ENCODE measurements at regions not wholly inside any gene's neighbourhood (a gene's known extent, or its start where the extent isn't known, plus 50 kb on each side); places are given as distances from the start of the nearest gene placed in this dataset.

GRCh38 chr5:152674403-152674802 is 269.3 kb upstream of the NMUR2 start:
- Histone ChIP-seq H3K27me3 (ENCODE audit: insufficient read depth, low read length) (no peaks in the 10 kb centered on the region), H3K4me3 (replicated peaks in 1 of 2; ENCODE audit: low read depth in 1 of 2, low read length in 2 of 2) (no peak overlapping the region), H3K79me2 (ENCODE audit: insufficient read depth, low read length) (no peaks in the 10 kb centered on the region), H3K9me2 (ENCODE audit: insufficient read depth) (no peaks in the 10 kb centered on the region), H3K4me1 (ENCODE audit: control insufficient read depth in 1 of 2, insufficient read depth in 2 of 2, low read length in 2 of 2) (no peaks in the 10 kb centered on the region), H2AFZ (ENCODE audit: low read depth, low read length, poor library complexity, severe bottlenecking) (no peak overlapping the region), H3K4me2 (ENCODE audit: low read length) (no peak overlapping the region), H4K20me1 (ENCODE audit: insufficient read depth) (no peaks in the 10 kb centered on the region), H3K36me3 (ENCODE audit: control insufficient read depth in 1 of 2, insufficient read depth in 2 of 2, low read length in 2 of 2) (no peaks in the 10 kb centered on the region), H3K9ac (ENCODE audit: low read length) (no peak overlapping the region), H3K9me3 (ENCODE audit: control insufficient read depth in 1 of 2, insufficient read depth in 1 of 2, low read depth in 1 of 2, low read length in 2 of 2) (no peaks in the 10 kb centered on the region; a peak in 1 of 4 replicates), H3K27ac (ENCODE audit: low read depth, low read length) (no peak overlapping the region)
- BruUV-seq (replicated peaks), result no TSS peak
- POLR2A ChIA-PET, result no interaction called here
- intact Hi-C loops (cut with micrococcal nuclease), result no loop called here
- no peak for DNase-seq (ENCODE audit: low read depth, low spot score)
- TF ChIP-seq EZH2 (IDR thresholded peaks at IDR 0.05), result no peak
- TF ChIP-seq SP1 (IDR thresholded peaks at IDR 0.05; ENCODE audit: low read depth), result no peak
- no peak for TF ChIP-seq TCF7L2 (IDR thresholded peaks at IDR 0.05; ENCODE audit: borderline replicate concordance, extremely low read depth, insufficient read depth, insufficient read length)
- TF ChIP-seq ELF1 (IDR thresholded peaks at IDR 0.05; ENCODE audit: borderline replicate concordance, low read depth), result no peak
- no peak for TF ChIP-seq FOSL1 (IDR thresholded peaks at IDR 0.05; ENCODE audit: low read depth)
- no peak for TF ChIP-seq EGR1 (IDR thresholded peaks at IDR 0.05; ENCODE audit: low read depth)
- TF ChIP-seq ATF3 (IDR thresholded peaks at IDR 0.05), result no peak
- no peak for TF ChIP-seq SIN3A (IDR thresholded peaks at IDR 0.05; ENCODE audit: low read depth)
- no peak for TF ChIP-seq SRF (IDR thresholded peaks at IDR 0.05; ENCODE audit: low read depth)
- TF ChIP-seq JUND (IDR thresholded peaks at IDR 0.05), result no peak
- no peak for TF ChIP-seq POLR2AphosphoS5 (IDR thresholded peaks at IDR 0.05; ENCODE audit: low read depth, low read length)
- TF ChIP-seq RAD21 (IDR thresholded peaks at IDR 0.05; ENCODE audit: low read depth), result no peak
- no peak for TF ChIP-seq CBX3 (IDR thresholded peaks at IDR 0.05; ENCODE audit: low read depth)
- CTCF ChIA-PET, result no interaction called here
- RAD21 ChIA-PET (ENCODE audit: low non-redundant PET in 1 of 2, low total read pairs in 2 of 2, uncharacterized antibody in 2 of 2, unreplicated experiment in 2 of 2), result no interaction called here
- ATAC-seq, result no peak

DNA sequence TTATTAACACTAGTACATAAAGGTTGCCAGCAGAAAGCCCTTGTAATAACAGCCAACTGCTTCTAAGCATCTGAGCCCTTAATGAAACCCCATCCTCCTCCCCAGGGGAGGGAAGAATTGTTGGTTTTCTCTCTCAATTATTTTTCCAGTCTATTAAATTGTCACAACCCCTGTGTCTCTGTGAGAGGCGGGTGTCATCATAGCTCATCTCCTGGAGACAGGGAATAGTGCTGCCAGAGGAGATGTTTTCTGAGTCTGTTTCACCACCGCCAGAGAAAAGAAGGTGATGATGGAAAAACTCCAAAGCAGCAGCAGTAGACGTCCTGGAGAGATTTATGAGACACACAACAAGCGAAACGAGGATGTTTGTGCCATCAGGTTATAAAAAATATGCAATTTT is 271.1 kb upstream of the NMUR2 start:
- Histone ChIP-seq H3K4me1 (ENCODE audit: control insufficient read depth in 1 of 2, insufficient read depth in 2 of 2, low read length in 2 of 2) (no peaks in the 10 kb centered on the region), H3K9me3 (ENCODE audit: control insufficient read depth in 1 of 2, insufficient read depth in 1 of 2, low read depth in 1 of 2, low read length in 2 of 2) (peaks cover 0 to 5% of the 10 kb centered on the region in 2 experiments; a peak in 1 of 4 replicates), H3K36me3 (ENCODE audit: control insufficient read depth in 1 of 2, insufficient read depth in 2 of 2, low read length in 2 of 2) (no peaks in the 10 kb centered on the region), H3K27me3 (ENCODE audit: insufficient read depth, low read length) (no peaks in the 10 kb centered on the region), H3K27ac (ENCODE audit: low read depth, low read length) (no peak overlapping the region), H3K4me3 (replicated peaks in 1 of 2; ENCODE audit: low read depth in 1 of 2, low read length in 2 of 2) (no peak overlapping the region), H4K20me1 (ENCODE audit: insufficient read depth) (no peaks in the 10 kb centered on the region), H3K4me2 (ENCODE audit: low read length) (no peak overlapping the region), H3K9ac (ENCODE audit: low read length) (no peak overlapping the region), H3K9me2 (ENCODE audit: insufficient read depth) (no peaks in the 10 kb centered on the region), H2AFZ (ENCODE audit: low read depth, low read length, poor library complexity, severe bottlenecking) (no peak overlapping the region), H3K79me2 (ENCODE audit: insufficient read depth, low read length) (no peaks in the 10 kb centered on the region)
- ChIA-PET RAD21 (ENCODE audit: low non-redundant PET in 1 of 2, low total read pairs in 2 of 2, uncharacterized antibody in 2 of 2, unreplicated experiment in 2 of 2) (no interaction called here), POLR2A (no interaction called here), CTCF (no interaction called here)
- DNase-seq (ENCODE audit: low read depth, low spot score) (no peak), ATAC-seq (no peak)
- BruUV-seq (replicated peaks), result no TSS peak
- no peak for TF ChIP-seq POLR2A (IDR thresholded peaks at IDR 0.05; ENCODE audit: borderline replicate concordance, extremely low read depth, insufficient read depth, insufficient read length)
- TF ChIP-seq FOSL1 (IDR thresholded peaks at IDR 0.05; ENCODE audit: low read depth), result no peak
- no peak for TF ChIP-seq YY1 (IDR thresholded peaks at IDR 0.05; ENCODE audit: extremely low read depth, insufficient replicate concordance, low read depth, low read length)
- no peak for TF ChIP-seq ZBTB33 (IDR thresholded peaks at IDR 0.05; ENCODE audit: extremely low read depth, insufficient replicate concordance, low read length)
- no peak for TF ChIP-seq MAX (IDR thresholded peaks at IDR 0.05)
- no peak for TF ChIP-seq SP1 (IDR thresholded peaks at IDR 0.05; ENCODE audit: low read depth)
- TF ChIP-seq RAD21 (IDR thresholded peaks at IDR 0.05; ENCODE audit: low read depth), result no peak
- no peak for TF ChIP-seq POLR2AphosphoS5 (IDR thresholded peaks at IDR 0.05; ENCODE audit: low read depth, low read length)
- no peak for TF ChIP-seq EGR1 (IDR thresholded peaks at IDR 0.05; ENCODE audit: low read depth)
- TF ChIP-seq EZH2 (IDR thresholded peaks at IDR 0.05), result no peak
- TF ChIP-seq ZFX (IDR thresholded peaks at IDR 0.05), result no peak
- TF ChIP-seq SIN3A (IDR thresholded peaks at IDR 0.05; ENCODE audit: low read depth), result no peak
- TF ChIP-seq ZNF274 (IDR thresholded peaks at IDR 0.05; ENCODE audit: low read depth, low read length), result no peak
- no peak for TF ChIP-seq CEBPB (IDR thresholded peaks at IDR 0.05; ENCODE audit: low read depth)
- TF ChIP-seq CBX3 (IDR thresholded peaks at IDR 0.05; ENCODE audit: low read depth), result no peak
- intact Hi-C loops (cut with micrococcal nuclease), result no loop called here
